ENCODE measurements at regions not wholly inside any gene's neighbourhood (a gene's known extent, or its start where the extent isn't known, plus 50 kb on each side); places are given as distances from the start of the nearest gene placed in this dataset.
"Not testable (repeated sequence)": the region's sequence is repeated elsewhere in the genome, so short reads cannot be mapped to it uniquely, and the experiment has no call there.

DNA sequence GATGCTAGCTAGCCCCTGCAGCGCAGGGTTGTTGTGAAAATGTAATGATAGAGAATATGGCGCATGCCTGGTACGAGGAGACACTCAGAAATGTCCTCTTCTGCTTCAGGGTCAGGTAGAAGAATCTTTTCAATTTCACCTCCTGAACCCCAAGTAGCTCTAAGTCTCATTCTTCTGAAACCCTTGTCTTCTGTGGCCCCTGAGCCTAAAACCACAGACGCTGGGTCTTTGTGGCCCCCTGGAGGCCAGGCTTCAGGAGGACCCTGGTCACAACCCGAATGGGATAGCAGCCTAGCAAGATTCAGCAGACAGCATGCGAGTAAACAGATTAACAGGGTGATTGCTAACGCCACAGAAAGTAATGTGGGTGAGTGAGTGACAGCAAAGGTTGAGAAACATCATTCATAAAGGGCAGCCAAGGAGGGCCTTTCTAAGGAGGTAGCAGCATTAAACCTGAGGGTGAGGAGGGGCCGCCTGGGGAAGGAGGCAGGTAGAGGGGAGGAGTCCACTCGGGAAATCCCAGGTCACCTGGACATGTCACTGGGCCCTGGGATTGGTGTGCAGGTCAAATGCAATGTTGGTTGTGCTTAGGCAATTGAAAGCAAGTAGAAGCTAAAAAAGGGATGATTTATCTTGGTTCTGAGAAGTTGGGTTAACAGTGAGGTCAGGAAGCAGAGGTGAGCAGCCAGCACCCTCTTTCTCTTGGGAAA, 82.2 kb downstream of the ARHGAP11B start:
- not testable (repeated sequence) for H3K4me1 ChIP-seq (ENCODE audit: control insufficient read depth, extremely low read depth, insufficient read depth, low read length); H3K79me2 ChIP-seq (ENCODE audit: control insufficient read depth, insufficient read depth, low read length); H3K36me3 ChIP-seq (ENCODE audit: control insufficient read depth, insufficient read depth, low read length); H3K27ac ChIP-seq (ENCODE audit: insufficient read depth, low read length); H3K9ac ChIP-seq (ENCODE audit: insufficient read depth, low read length); H2AFZ ChIP-seq (ENCODE audit: low read length); H3K4me2 ChIP-seq (ENCODE audit: extremely low read depth, insufficient read depth, low read length); H3K27me3 ChIP-seq (ENCODE audit: control insufficient read depth, insufficient read depth, low read length); H4K20me1 ChIP-seq (ENCODE audit: control insufficient read depth, extremely low read depth, insufficient read depth, low read length); H3K4me3 ChIP-seq (replicated peaks in 1 of 4; ENCODE audit: control extremely low read depth in 1 of 4, insufficient read depth in 1 of 4, low read depth in 3 of 4, low read length in 4 of 4); DNase-seq (ENCODE audit: low read depth in 2 of 2); H3K9me3 ChIP-seq (ENCODE audit: control insufficient read depth, insufficient read depth, low read depth, low read length)

DNA sequence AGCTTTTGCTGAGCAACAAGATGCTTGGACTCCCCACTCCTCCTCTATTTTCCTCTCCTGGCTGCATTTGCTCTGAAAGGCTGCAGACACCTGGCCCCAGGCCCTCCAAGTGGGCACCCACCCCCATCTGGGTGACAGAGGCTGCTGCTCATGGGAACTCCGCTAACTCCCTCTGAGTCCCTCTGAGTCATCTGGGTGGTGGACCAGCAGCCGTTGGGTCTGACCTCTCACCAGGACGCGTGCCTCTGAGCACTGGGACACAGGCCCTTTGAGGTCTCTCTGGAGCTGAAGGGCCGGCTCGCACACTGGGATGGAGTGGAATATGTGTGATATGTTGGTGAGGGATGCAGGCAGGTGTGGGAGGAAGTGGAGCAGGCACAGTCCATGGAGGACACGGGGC, 82.9 kb downstream of the ARHGAP11B start:
- DNase-seq (ENCODE audit: low read depth in 2 of 2), result peak in 1 of 2 donors; percentile 2
- H3K27ac ChIP-seq (ENCODE audit: insufficient read depth, low read length); H3K4me2 ChIP-seq (ENCODE audit: extremely low read depth, insufficient read depth, low read length); H3K79me2 ChIP-seq (ENCODE audit: control insufficient read depth, insufficient read depth, low read length); H3K9ac ChIP-seq (ENCODE audit: insufficient read depth, low read length); H3K4me1 ChIP-seq (ENCODE audit: control insufficient read depth, extremely low read depth, insufficient read depth, low read length); H3K9me3 ChIP-seq (ENCODE audit: control insufficient read depth, insufficient read depth, low read depth, low read length); H2AFZ ChIP-seq (ENCODE audit: low read length); H3K36me3 ChIP-seq (ENCODE audit: control insufficient read depth, insufficient read depth, low read length); H3K27me3 ChIP-seq (ENCODE audit: control insufficient read depth, insufficient read depth, low read length); H4K20me1 ChIP-seq (ENCODE audit: control insufficient read depth, extremely low read depth, insufficient read depth, low read length); H3K4me3 ChIP-seq (replicated peaks in 1 of 4; ENCODE audit: control extremely low read depth in 1 of 4, insufficient read depth in 1 of 4, low read depth in 3 of 4, low read length in 4 of 4): not testable (repeated sequence)

DNA sequence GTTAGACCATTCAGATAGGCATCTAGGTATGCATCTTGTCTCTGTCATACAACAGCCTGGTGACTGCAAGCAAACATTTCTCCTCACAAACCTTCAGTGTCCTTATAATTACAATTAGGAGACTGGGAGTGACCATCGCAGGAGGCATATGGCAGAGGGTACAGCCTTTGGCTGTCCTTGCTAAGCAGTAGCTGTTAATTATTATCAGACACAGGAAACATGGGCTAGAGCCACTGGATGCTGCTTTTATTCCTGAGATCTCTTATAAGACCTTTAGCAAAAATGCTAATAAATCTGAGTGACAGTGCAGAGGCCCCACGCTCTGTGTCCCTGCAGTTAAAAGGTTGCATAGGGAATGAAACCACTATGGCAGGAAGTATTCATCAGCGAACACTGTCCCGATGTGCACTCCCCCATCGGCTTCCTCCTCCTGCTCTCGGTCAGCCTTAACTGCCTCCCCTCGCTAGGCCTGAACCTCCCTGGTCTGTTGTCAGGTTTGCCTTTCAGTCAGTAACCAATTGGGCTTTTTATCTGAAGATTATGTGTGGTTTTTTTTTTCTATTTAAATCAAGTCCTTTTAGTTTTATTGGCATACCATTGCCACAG, 92.2 kb downstream of the ARHGAP11B start:
- not testable (repeated sequence) for H3K4me2 ChIP-seq (ENCODE audit: extremely low read depth, insufficient read depth, low read length); H3K27me3 ChIP-seq (ENCODE audit: control insufficient read depth, insufficient read depth, low read length); H4K20me1 ChIP-seq (ENCODE audit: control insufficient read depth, extremely low read depth, insufficient read depth, low read length); H2AFZ ChIP-seq (ENCODE audit: low read length); H3K79me2 ChIP-seq (ENCODE audit: control insufficient read depth, insufficient read depth, low read length); H3K4me1 ChIP-seq (ENCODE audit: control insufficient read depth, extremely low read depth, insufficient read depth, low read length); H3K27ac ChIP-seq (ENCODE audit: insufficient read depth, low read length); H3K9me3 ChIP-seq (ENCODE audit: control insufficient read depth, insufficient read depth, low read depth, low read length); H3K36me3 ChIP-seq (ENCODE audit: control insufficient read depth, insufficient read depth, low read length); H3K9ac ChIP-seq (ENCODE audit: insufficient read depth, low read length); DNase-seq (ENCODE audit: low read depth in 2 of 2); H3K4me3 ChIP-seq (replicated peaks in 1 of 4; ENCODE audit: control extremely low read depth in 1 of 4, insufficient read depth in 1 of 4, low read depth in 3 of 4, low read length in 4 of 4)

DNA sequence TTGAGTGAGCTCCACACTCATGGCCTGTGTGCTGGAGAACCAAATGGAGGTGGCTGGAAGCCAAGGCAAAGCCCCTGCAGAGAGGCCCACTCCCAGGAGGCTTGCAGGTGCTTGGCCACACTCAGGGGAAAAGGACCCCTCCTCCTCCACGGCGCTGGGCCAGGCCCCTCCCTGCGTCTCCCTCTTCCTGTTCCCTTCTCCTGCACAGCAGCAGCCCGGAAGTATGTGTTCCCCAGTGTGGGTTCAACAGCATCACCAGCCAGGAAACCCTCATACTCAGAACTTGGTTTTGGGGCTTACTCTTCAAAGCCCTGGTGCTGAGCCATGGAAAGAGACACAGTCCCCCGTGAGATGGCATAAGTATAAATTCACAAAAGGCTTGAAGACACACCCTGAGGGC, 93.4 kb downstream of the ARHGAP11B start:
- not testable (repeated sequence) for H3K9me3 ChIP-seq (ENCODE audit: control insufficient read depth, insufficient read depth, low read depth, low read length); H3K9ac ChIP-seq (ENCODE audit: insufficient read depth, low read length); H3K36me3 ChIP-seq (ENCODE audit: control insufficient read depth, insufficient read depth, low read length); H3K4me3 ChIP-seq (replicated peaks in 1 of 4; ENCODE audit: control extremely low read depth in 1 of 4, insufficient read depth in 1 of 4, low read depth in 3 of 4, low read length in 4 of 4); DNase-seq (ENCODE audit: low read depth in 2 of 2); H3K79me2 ChIP-seq (ENCODE audit: control insufficient read depth, insufficient read depth, low read length); H2AFZ ChIP-seq (ENCODE audit: low read length); H3K4me1 ChIP-seq (ENCODE audit: control insufficient read depth, extremely low read depth, insufficient read depth, low read length); H3K27ac ChIP-seq (ENCODE audit: insufficient read depth, low read length); H4K20me1 ChIP-seq (ENCODE audit: control insufficient read depth, extremely low read depth, insufficient read depth, low read length); H3K27me3 ChIP-seq (ENCODE audit: control insufficient read depth, insufficient read depth, low read length); H3K4me2 ChIP-seq (ENCODE audit: extremely low read depth, insufficient read depth, low read length)

DNA sequence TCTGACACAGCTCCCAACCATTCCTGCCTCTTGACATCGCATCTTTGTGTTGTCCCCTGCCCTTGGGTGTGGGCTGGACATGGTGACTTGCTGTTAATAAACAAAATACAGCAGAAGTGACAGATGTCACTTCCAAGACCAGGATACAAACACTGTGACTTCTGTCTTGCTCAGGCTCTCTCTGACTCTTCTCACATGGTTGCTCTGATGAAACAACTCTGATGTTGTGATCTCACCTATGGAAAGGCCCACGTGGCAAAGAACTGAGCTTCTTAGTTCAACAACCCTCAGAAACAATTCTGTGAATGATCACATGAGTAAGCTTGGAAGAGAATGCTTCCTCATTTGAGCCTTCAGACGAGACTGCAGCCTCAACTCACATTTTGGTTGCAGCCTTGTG, 94.9 kb downstream of the ARHGAP11B start:
- not testable (repeated sequence) for H3K4me1 ChIP-seq (ENCODE audit: control insufficient read depth, extremely low read depth, insufficient read depth, low read length); H3K9ac ChIP-seq (ENCODE audit: insufficient read depth, low read length); H3K9me3 ChIP-seq (ENCODE audit: control insufficient read depth, insufficient read depth, low read depth, low read length); H3K27ac ChIP-seq (ENCODE audit: insufficient read depth, low read length); H3K27me3 ChIP-seq (ENCODE audit: control insufficient read depth, insufficient read depth, low read length); DNase-seq (ENCODE audit: low read depth in 2 of 2); H4K20me1 ChIP-seq (ENCODE audit: control insufficient read depth, extremely low read depth, insufficient read depth, low read length); H3K79me2 ChIP-seq (ENCODE audit: control insufficient read depth, insufficient read depth, low read length); H3K36me3 ChIP-seq (ENCODE audit: control insufficient read depth, insufficient read depth, low read length); H2AFZ ChIP-seq (ENCODE audit: low read length); H3K4me3 ChIP-seq (replicated peaks in 1 of 4; ENCODE audit: control extremely low read depth in 1 of 4, insufficient read depth in 1 of 4, low read depth in 3 of 4, low read length in 4 of 4); H3K4me2 ChIP-seq (ENCODE audit: extremely low read depth, insufficient read depth, low read length)

DNA sequence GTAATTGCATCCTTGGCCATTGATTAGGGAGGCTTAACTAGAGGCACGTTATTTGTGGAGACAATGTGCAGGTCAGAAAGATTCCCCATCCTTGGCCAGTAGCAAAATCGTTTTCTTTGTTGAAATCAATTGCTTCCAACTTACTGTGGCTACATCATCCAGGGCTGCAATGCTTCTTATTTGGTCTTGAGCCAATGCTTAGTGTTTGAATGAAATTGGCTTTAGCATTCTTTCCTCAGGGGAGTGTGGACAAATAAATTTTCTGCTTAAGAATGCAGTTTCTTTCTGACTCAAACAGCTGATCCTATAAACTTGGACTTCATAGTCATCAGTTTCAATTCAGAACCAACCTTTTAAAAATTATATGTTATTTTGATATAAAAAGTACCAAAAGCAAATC, 95.6 kb downstream of the ARHGAP11B start:
- H2AFZ ChIP-seq (ENCODE audit: low read length); H4K20me1 ChIP-seq (ENCODE audit: control insufficient read depth, extremely low read depth, insufficient read depth, low read length); H3K36me3 ChIP-seq (ENCODE audit: control insufficient read depth, insufficient read depth, low read length); H3K9me3 ChIP-seq (ENCODE audit: control insufficient read depth, insufficient read depth, low read depth, low read length); H3K27me3 ChIP-seq (ENCODE audit: control insufficient read depth, insufficient read depth, low read length); H3K4me3 ChIP-seq (replicated peaks in 1 of 4; ENCODE audit: control extremely low read depth in 1 of 4, insufficient read depth in 1 of 4, low read depth in 3 of 4, low read length in 4 of 4); H3K4me2 ChIP-seq (ENCODE audit: extremely low read depth, insufficient read depth, low read length); H3K79me2 ChIP-seq (ENCODE audit: control insufficient read depth, insufficient read depth, low read length); H3K4me1 ChIP-seq (ENCODE audit: control insufficient read depth, extremely low read depth, insufficient read depth, low read length); H3K27ac ChIP-seq (ENCODE audit: insufficient read depth, low read length); DNase-seq (ENCODE audit: low read depth in 2 of 2); H3K9ac ChIP-seq (ENCODE audit: insufficient read depth, low read length): not testable (repeated sequence)

Data from fibroblast of lung (primary cell).